Sigmoid colon (tissue), 6 donors: ENCODE measurements at regions not wholly inside any gene's neighbourhood (a gene's known extent, or its start where the extent isn't known, plus 50 kb on each side); places are given as distances from the start of the nearest gene placed in this dataset.
A peak's percentile ranks its signal among the peaks of the same experiment; 100 is the strongest.

Source experiments
- DNase-seq: peaks from one replicate; pipeline ENCODE4 v3.0.0-alpha.2; 2019
- H3K27ac ChIP-seq, 4 donors: fragments of 200-600 bp; sonication (generic); one replicate each; pipeline ENCODE4 v1.5.1; 2016 to 2019; ENCODE audit warnings: mild to moderate bottlenecking in 1 of 4
- H3K27me3 ChIP-seq, 3 donors: fragments of 200-600 bp; sonication (generic); one replicate each; pipeline ENCODE4 v1.5.1; 2019; ENCODE audit warnings: mild to moderate bottlenecking in 1 of 3
- H3K36me3 ChIP-seq, 4 donors: fragments of 200-600 bp; sonication (generic); one replicate each; pipeline ENCODE4 v1.5.1; 2016 to 2019
- H3K4me1 ChIP-seq, 4 donors: fragments of 200-600 bp; sonication (generic); one replicate each; pipeline ENCODE4 v1.5.1; 2017 to 2019
- H3K4me3 ChIP-seq, 4 donors: fragments of 200-600 bp; sonication (generic); one replicate each; pipeline ENCODE4 v1.5.1; 2017 to 2019; ENCODE audit warnings: mild to moderate bottlenecking in 2 of 4, moderate library complexity in 1 of 4
- H3K9me3 ChIP-seq, 4 donors: fragments of 200-600 bp in 3 of 4; sonication (generic) in 3 of 4; one replicate each; pipeline versions ENCODE4 v1.5.1 to v1.6.1; 2013 to 2019
- CTCF ChIP-seq, 4 experiments: fragments of 450-650 bp in 3 of 4; fragments of 200-600 bp in 1 of 4; IDR thresholded peaks; one replicate each; pipeline ENCODE4 v1.5.1; 2016 to 2019; ENCODE audit warnings: antibody characterized with exemption in 4 of 4, mild to moderate bottlenecking in 3 of 4, moderate library complexity in 2 of 4
- EP300 ChIP-seq, 4 donors: sonication (generic); formaldehyde crosslinking; IDR thresholded peaks; one replicate each; pipeline ENCODE4 v1.6.1; 2017; ENCODE audit warnings: antibody characterized with exemption in 4 of 4
- POLR2A ChIP-seq, 2 donors: fragments of 450-650 bp; IDR thresholded peaks; one replicate each; pipeline ENCODE4 v1.6.1; 2016; ENCODE audit warnings: antibody characterized with exemption in 2 of 2, mild to moderate bottlenecking in 2 of 2, moderate library complexity in 2 of 2
- POLR2AphosphoS5 ChIP-seq, 4 donors: sonication (generic); formaldehyde crosslinking; IDR thresholded peaks; one replicate each; pipeline ENCODE4 v1.6.1; 2017; ENCODE audit warnings: antibody characterized with exemption in 4 of 4
- WGBS, 2 donors: extraction: QIAGEN DNeasy Blood & Tissue Kit; methylation state at CpG; one replicate each; pipeline ENCODE4 v1.1.7; 2013; 5-methylcytosine and 5-hydroxymethylcytosine counted together
- intact Hi-C: fragments of 100-400 bp; cut with DNase I; formaldehyde crosslinking; loops from one replicate; pipeline ENCODE4 v1.15.1; 2023
- donor health status: healthy with polysubstance abuse.
- donor health status: healthy.

- intact Hi-C loops, result no loop called here
- Histone ChIP-seq H3K36me3 (no peaks in the 10 kb centered on the region), H3K27me3 (peaks cover 0 to 5% (median 2%) of the 10 kb centered on the region in 3 donors), H3K27ac (no peak overlapping the region), H3K9me3 (no peaks in the 10 kb centered on the region), H3K4me1 (no peaks in the 10 kb centered on the region), H3K4me3 (no peak overlapping the region)
- no peak for DNase-seq
- 89 to 93% methylated on average over 1 of the region's 1 CpG for WGBS, 2 donors
- no peak for TF ChIP-seq POLR2A (IDR thresholded peaks at IDR 0.05)
- TF ChIP-seq EP300 (IDR thresholded peaks at IDR 0.05), result no peak
- TF ChIP-seq POLR2AphosphoS5 (IDR thresholded peaks at IDR 0.05), result no peak
- no peak for TF ChIP-seq CTCF (IDR thresholded peaks at IDR 0.05)
Observed at GRCh38 chr20:24877652-24878051, 71.4 kb upstream of the CST7 start.

GRCh38 chr20:24878657-24879056 lies 70.4 kb upstream of the CST7 start:
- Histone ChIP-seq H3K4me3 (no peak overlapping the region), H3K27me3 (no peaks in the 10 kb centered on the region), H3K9me3 (peaks cover 0 to 3% (median 0%) of the 10 kb centered on the region in 4 donors), H3K27ac (no peak overlapping the region), H3K36me3 (no peaks in the 10 kb centered on the region), H3K4me1 (no peaks in the 10 kb centered on the region)
- TF ChIP-seq EP300 (IDR thresholded peaks at IDR 0.05) (no peak), POLR2AphosphoS5 (IDR thresholded peaks at IDR 0.05) (no peak), CTCF (IDR thresholded peaks at IDR 0.05) (no peak), POLR2A (IDR thresholded peaks at IDR 0.05) (no peak)
- intact Hi-C loops, result no loop called here
- DNase-seq, result peak; percentile 26
- WGBS, 2 donors, result 36 to 67% methylated on average over 6 of the region's 6 CpGs

GRCh38 chr20:24879875-24880274 lies 69.2 kb upstream of the CST7 start:
- no peak overlapping the region for H3K4me3 ChIP-seq
- H3K27me3 ChIP-seq, result no peaks in the 10 kb centered on the region
- peak; percentile 37 for DNase-seq
- TF ChIP-seq EP300 (IDR thresholded peaks at IDR 0.05) (no peak), POLR2AphosphoS5 (IDR thresholded peaks at IDR 0.05) (no peak), POLR2A (IDR thresholded peaks at IDR 0.05) (no peak), CTCF (IDR thresholded peaks at IDR 0.05) (no peak)
- no peaks in the 10 kb centered on the region for H3K36me3 ChIP-seq
- H3K4me1 ChIP-seq, result no peaks in the 10 kb centered on the region
- peaks cover 0 to 3% (median 0%) of the 10 kb centered on the region in 4 donors for H3K9me3 ChIP-seq
- intact Hi-C loops, result no loop called here
- no peak overlapping the region for H3K27ac ChIP-seq
- WGBS, 2 donors, result 85 to 88% methylated on average over 6 of the region's 6 CpGs

GRCh38 chr20:24880356-24880755 lies 68.7 kb upstream of the CST7 start:
- H3K4me3 ChIP-seq, result no peak overlapping the region
- TF ChIP-seq CTCF (IDR thresholded peaks at IDR 0.05) (no peak), EP300 (IDR thresholded peaks at IDR 0.05) (no peak), POLR2AphosphoS5 (IDR thresholded peaks at IDR 0.05) (no peak), POLR2A (IDR thresholded peaks at IDR 0.05) (no peak)
- DNase-seq, result no peak
- no peak overlapping the region for H3K27ac ChIP-seq
- H3K36me3 ChIP-seq, result no peaks in the 10 kb centered on the region
- intact Hi-C loops, result no loop called here
- no peaks in the 10 kb centered on the region for H3K27me3 ChIP-seq
- WGBS, 2 donors, result 61 to 71% methylated on average over 3 of the region's 3 CpGs
- peaks cover 0 to 3% (median 0%) of the 10 kb centered on the region in 4 donors for H3K9me3 ChIP-seq
- H3K4me1 ChIP-seq, result no peaks in the 10 kb centered on the region

GRCh38 chr20:24890286-24890685 lies 58.8 kb upstream of the CST7 start:
- intact Hi-C loops, result no loop called here
- TF ChIP-seq CTCF (IDR thresholded peaks at IDR 0.05) (no peak), POLR2A (IDR thresholded peaks at IDR 0.05) (no peak), POLR2AphosphoS5 (IDR thresholded peaks at IDR 0.05) (no peak), EP300 (IDR thresholded peaks at IDR 0.05) (no peak)
- WGBS, 2 donors, result 93 to 96% methylated on average over 9 of the region's 9 CpGs

More at GRCh38 chr20:24890286-24890685, 58.8 kb upstream of the CST7 start:
- Histone ChIP-seq H3K4me3 (no peak overlapping the region), H3K9me3 (no peaks in the 10 kb centered on the region), H3K36me3 (no peaks in the 10 kb centered on the region), H3K27ac (no peak overlapping the region), H3K27me3 (no peaks in the 10 kb centered on the region), H3K4me1 (no peaks in the 10 kb centered on the region)
- DNase-seq, result no peak
